H1 (cell line): ENCODE measurements at regions not wholly inside any gene's neighbourhood (a gene's known extent, or its start where the extent isn't known, plus 50 kb on each side); places are given as distances from the start of the nearest gene placed in this dataset.

Source experiments
- CTCF ChIA-PET: fragments of 300-600 bp; sonication (Branson Sonifier 250); formaldehyde crosslinking; loops from one replicate; lab custom pipeline; 2021; ENCODE audit not compliant: partially characterized antibody; lab: Charles Lee
- POLR2A ChIA-PET: fragments of 300-600 bp; sonication (Branson Sonifier 250); formaldehyde crosslinking; loops from one replicate; lab custom pipeline; 2021; ENCODE audit warnings: inconsistent platforms; ENCODE audit not compliant: partially characterized antibody; lab: Charles Lee
- DNase-seq, 2 experiments: peaks; one replicate each; pipeline versions ENCODE4 v3.0.0 to v3.0.0-alpha.2; 2010 to 2022; ENCODE audit warnings: low spot score in 2 of 2, low read depth in 1 of 2, mixed read lengths in 1 of 2
- FAIRE-seq: peaks from 2 replicates; lab custom pipeline; 2011; peaks lifted over from hg19 to GRCh38; lab: Jason Lieb, UNC
- H2AFZ ChIP-seq: 2 replicates; pipeline ENCODE4 v1.8.1; 2012; ENCODE audit warnings: low read length, inconsistent platforms
- H2AK5ac ChIP-seq: 2 replicates; pipeline ENCODE4 v1.6.1; 2013; ENCODE audit warnings: low read depth, low read length
- H2BK120ac ChIP-seq: replicated peaks from 2 replicates; pipeline ENCODE3; 2013; ENCODE audit warnings: low read depth, low read length, inconsistent platforms
- H2BK12ac ChIP-seq: 2 replicates; pipeline ENCODE4 v1.6.1; 2013; ENCODE audit warnings: low read depth, low read length
- H2BK15ac ChIP-seq: 2 replicates; pipeline ENCODE4 v1.6.1; 2013; ENCODE audit warnings: low read length
- H2BK20ac ChIP-seq: 2 replicates; pipeline ENCODE4 v1.6.1; 2013; ENCODE audit warnings: low read length
- H2BK5ac ChIP-seq: 2 replicates; pipeline ENCODE4 v1.6.1; 2013; ENCODE audit warnings: low read depth, low read length
- H3K14ac ChIP-seq: 2 replicates; pipeline ENCODE4 v1.6.1; 2013; ENCODE audit warnings: inconsistent platforms; ENCODE audit not compliant: insufficient read length
- H3K18ac ChIP-seq: 2 replicates; pipeline ENCODE4 v1.6.1; 2013; ENCODE audit warnings: low read length; ENCODE audit errors: extremely low read depth
- H3K23ac ChIP-seq: 2 replicates; pipeline ENCODE4 v1.6.1; 2013; ENCODE audit warnings: inconsistent platforms; ENCODE audit not compliant: insufficient read length
- H3K23me2 ChIP-seq: 2 replicates; pipeline ENCODE4 v1.6.1; 2013; ENCODE audit warnings: low read depth, low read length
- H3K27ac ChIP-seq: 2 replicates; pipeline ENCODE4 v1.6.1; 2011; ENCODE audit warnings: low read depth, low read length, inconsistent platforms
- H3K27me3 ChIP-seq, 4 experiments: replicated peaks in 1 of 4; 1 replicate in 1 of 4; 2 replicates in 3 of 4; pipeline versions ENCODE4 v1.6.1 to v1.8.1; 2011 to 2013; ENCODE audit warnings: low read length in 3 of 4, mild to moderate bottlenecking in 3 of 4, inconsistent platforms in 2 of 4, mixed read lengths in 2 of 4, moderate library complexity in 1 of 4; ENCODE audit not compliant: control insufficient read depth in 3 of 4, insufficient read depth in 3 of 4; ENCODE audit errors: extremely low read depth in 1 of 4
- H3K36me3 ChIP-seq, 4 experiments: 2 replicates each; pipeline versions ENCODE4 v1.6.1 to v1.8.1; 2011 to 2013; ENCODE audit warnings: mild to moderate bottlenecking in 4 of 4, low read length in 3 of 4, moderate library complexity in 2 of 4, control low read depth in 1 of 4, inconsistent platforms in 1 of 4; ENCODE audit not compliant: insufficient read depth in 4 of 4, control insufficient read depth in 2 of 4
- H3K4ac ChIP-seq: replicated peaks from 2 replicates; pipeline ENCODE3; 2013; ENCODE audit warnings: low read length, low read depth, mixed read lengths, inconsistent platforms; ENCODE audit not compliant: insufficient read length
- H3K4me1 ChIP-seq, 4 experiments: replicated peaks in 1 of 4; 1 replicate in 1 of 4; 2 replicates in 3 of 4; pipeline versions ENCODE4 v1.6.1 to v1.8.1; 2011 to 2013; ENCODE audit warnings: low read length in 3 of 4, inconsistent platforms in 2 of 4, mixed read lengths in 1 of 4; ENCODE audit not compliant: insufficient read depth in 4 of 4, control insufficient read depth in 3 of 4
- H3K4me2 ChIP-seq, 2 experiments: 2 replicates each; pipeline versions ENCODE4 v1.6.1 to v1.8.1; 2011 to 2013; ENCODE audit warnings: low read depth in 2 of 2, low read length in 2 of 2, control low read depth in 1 of 2, inconsistent platforms in 1 of 2, mild to moderate bottlenecking in 1 of 2; ENCODE audit not compliant: insufficient read depth in 1 of 2
- H3K4me3 ChIP-seq, 4 experiments: fragments of 200-600, 300-600 bp in 1 of 4; sonication (generic), shearing (Covaris generic), sonication (Bioruptor Twin) in 1 of 4; 2 replicates each; pipeline versions ENCODE4 v1.5.1 to v1.8.1; 2011 to 2016; ENCODE audit warnings: low read length in 4 of 4, low read depth in 3 of 4, control low read depth in 2 of 4, inconsistent platforms in 2 of 4, mild to moderate bottlenecking in 2 of 4, mixed read lengths in 1 of 4, moderate library complexity in 1 of 4; ENCODE audit not compliant: insufficient read depth in 2 of 4; ENCODE audit errors: extremely low read depth in 1 of 4
- H3K56ac ChIP-seq: replicated peaks from 2 replicates; pipeline ENCODE3; 2013; ENCODE audit warnings: low read depth, mild to moderate bottlenecking, mixed read lengths, low read length, inconsistent platforms; ENCODE audit not compliant: insufficient read length
- H3K79me1 ChIP-seq: 2 replicates; pipeline ENCODE4 v1.6.1; 2013; ENCODE audit warnings: low read depth, low read length, control low read depth
- H3K79me2 ChIP-seq, 2 experiments: 2 replicates each; pipeline versions ENCODE4 v1.6.1 to v1.8.1; 2012 to 2013; ENCODE audit warnings: low read length in 2 of 2, mild to moderate bottlenecking in 2 of 2, inconsistent platforms in 1 of 2; ENCODE audit not compliant: insufficient read depth in 2 of 2, control insufficient read depth in 1 of 2
- H3K9ac ChIP-seq, 4 experiments: replicated peaks in 1 of 4; 1 replicate in 1 of 4; 2 replicates in 3 of 4; pipeline versions ENCODE4 v1.6.1 to v1.8.1; 2011 to 2013; ENCODE audit warnings: low read depth in 3 of 4, low read length in 3 of 4, control low read depth in 2 of 4, mild to moderate bottlenecking in 2 of 4, moderate library complexity in 2 of 4, inconsistent platforms in 1 of 4; ENCODE audit errors: extremely low read depth in 1 of 4
- H3K9me3 ChIP-seq, 2 experiments: 2 replicates each; pipeline versions ENCODE4 v1.6.1 to v1.8.1; 2012 to 2013; ENCODE audit warnings: mild to moderate bottlenecking in 2 of 2, moderate library complexity in 2 of 2, control low read depth in 1 of 2, inconsistent platforms in 1 of 2, low read depth in 1 of 2, low read length in 1 of 2, mixed read lengths in 1 of 2; ENCODE audit not compliant: insufficient read depth in 2 of 2
- H4K20me1 ChIP-seq, 2 experiments: replicated peaks in 1 of 2; 2 replicates each; pipeline versions ENCODE3 to v1.8.1; 2011 to 2013; ENCODE audit warnings: inconsistent platforms in 2 of 2, low read length in 2 of 2, mild to moderate bottlenecking in 1 of 2; ENCODE audit not compliant: insufficient read depth in 2 of 2, control insufficient read depth in 1 of 2
- H4K5ac ChIP-seq: 2 replicates; pipeline ENCODE4 v1.6.1; 2013; ENCODE audit warnings: low read length, low read depth, mixed read lengths, inconsistent platforms; ENCODE audit not compliant: insufficient read length
- H4K8ac ChIP-seq: 2 replicates; pipeline ENCODE4 v1.8.0; 2013; ENCODE audit warnings: mild to moderate bottlenecking, moderate library complexity, low read length, inconsistent platforms; ENCODE audit not compliant: insufficient read depth; ENCODE audit errors: extremely low read depth
- H4K91ac ChIP-seq: replicated peaks from 2 replicates; pipeline ENCODE3; 2013; ENCODE audit warnings: low read length, mixed read lengths, inconsistent platforms; ENCODE audit not compliant: insufficient read length
- ATF2 ChIP-seq: IDR thresholded peaks from 2 replicates; pipeline ENCODE4 v1.6.1; 2012; ENCODE audit warnings: low read length, inconsistent platforms
- BCL11A ChIP-seq, 2 experiments: IDR thresholded peaks; one replicate each; pipeline ENCODE4 v1.6.1; 2011; ENCODE audit warnings: low read depth in 2 of 2, low read length in 2 of 2, mild to moderate bottlenecking in 2 of 2
- BRCA1 ChIP-seq: IDR thresholded peaks from 2 replicates; pipeline ENCODE4 v1.6.1; 2012; ENCODE audit warnings: low read depth, low read length, improper control_type of control experiment
- E2F6 ChIP-seq: IDR thresholded peaks from 2 replicates; pipeline ENCODE4 v1.6.1; 2012; ENCODE audit warnings: inconsistent platforms
- MAX ChIP-seq: IDR thresholded peaks from 2 replicates; pipeline ENCODE4 v1.6.1; 2012; ENCODE audit warnings: inconsistent platforms
- SAP30 ChIP-seq: fragments of 300-600 bp; sonication (generic); IDR thresholded peaks from 2 replicates; pipeline ENCODE4 v1.7.1; 2012; ENCODE audit warnings: low read length, moderate library complexity, mild to moderate bottlenecking, inconsistent platforms; ENCODE audit not compliant: insufficient read depth, insufficient replicate concordance
- WGBS, 2 experiments: shearing (Covaris generic) in 1 of 2; methylation state at CpG; one replicate each; pipeline versions ENCODE4 v1.1.6 to v1.1.7; 2013 to 2015; ENCODE audit warnings: low lambda C conversion rate in 2 of 2, mixed read lengths in 2 of 2, inconsistent platforms in 1 of 2, low coverage in 1 of 2, missing lambda C conversion rate in 1 of 2; ENCODE audit not compliant: insufficient replicate concordance in 2 of 2, insufficient coverage in 1 of 2, insufficient read length in 1 of 2; ENCODE audit errors: extremely low coverage in 1 of 2, missing lambda C conversion rate in 1 of 2; 5-methylcytosine and 5-hydroxymethylcytosine counted together

GRCh38 chr5:111945535-111945934, 188.5 kb upstream of the NREP start:
- H3K79me1 ChIP-seq: no peaks in the 10 kb centered on the region
- no peaks in the 10 kb centered on the region for H3K23me2 ChIP-seq
- no peak overlapping the region for H3K4ac ChIP-seq
- DNase-seq (no peak), FAIRE-seq (no peak)
- WGBS, 2 experiments: 95% methylated on average over 1 of the region's 1 CpG; no CpG with 5 or more reads in 1 of the 2 experiments
- no peak overlapping the region for H3K9ac ChIP-seq
- POLR2A ChIA-PET: no interaction called here
- no peak overlapping the region for H2BK15ac ChIP-seq
- no peak overlapping the region for H2BK120ac ChIP-seq
- H3K18ac ChIP-seq: no peak overlapping the region
- no peak overlapping the region for H2AFZ ChIP-seq
- H2BK5ac ChIP-seq: no peak overlapping the region
- H3K36me3 ChIP-seq: no peaks in the 10 kb centered on the region
- no peaks in the 10 kb centered on the region for H4K20me1 ChIP-seq
- H3K9me3 ChIP-seq: no peaks in the 10 kb centered on the region
- no peak overlapping the region for H3K23ac ChIP-seq
- no peak overlapping the region for H3K4me3 ChIP-seq
- H2BK12ac ChIP-seq: no peak overlapping the region
- H2AK5ac ChIP-seq: no peak overlapping the region
- no peak overlapping the region for H4K91ac ChIP-seq
- H2BK20ac ChIP-seq: no peak overlapping the region
- no peak overlapping the region for H3K27ac ChIP-seq
- no peak overlapping the region for H3K56ac ChIP-seq
- no peaks in the 10 kb centered on the region for H3K79me2 ChIP-seq
- CTCF ChIA-PET: interaction anchor here (1.1 kb wide), 1 partner anchor 11 kb away, joined by 4 read pairs; no protein-coding TSS in a partner anchor
- no peak overlapping the region for H4K5ac ChIP-seq
- no peak overlapping the region for H4K8ac ChIP-seq
- H3K4me1 ChIP-seq: no peaks in the 10 kb centered on the region
- no peaks in the 10 kb centered on the region for H3K27me3 ChIP-seq
- H3K4me2 ChIP-seq: no peak overlapping the region
- H3K14ac ChIP-seq: no peak overlapping the region
- TF ChIP-seq SAP30: no peak
- TF ChIP-seq BRCA1: no peak
- no peak for TF ChIP-seq ATF2
- no peak for TF ChIP-seq BCL11A (IDR thresholded peaks at IDR 0.05; ENCODE audit: low read depth in 2 of 2, low read length in 2 of 2)
- no peak for TF ChIP-seq E2F6
- no peak for TF ChIP-seq MAX
